ENCODE measurements at regions not wholly inside any gene's neighbourhood (a gene's known extent, or its start where the extent isn't known, plus 50 kb on each side); places are given as distances from the start of the nearest gene placed in this dataset.

GRCh38 chr11:122310766-122311165 is 194.8 kb upstream of the BLID start:
- TF ChIP-seq ARNTL (CRISPR knock-in tag; IDR thresholded peaks at IDR 0.05; ENCODE audit: borderline replicate concordance, low read depth) (no peak), TOX (CRISPR knock-in tag; IDR thresholded peaks at IDR 0.05; ENCODE audit: borderline replicate concordance) (no peak), ESRRG (CRISPR knock-in tag; IDR thresholded peaks at IDR 0.05) (no peak), POU6F1 (CRISPR knock-in tag; IDR thresholded peaks at IDR 0.05; ENCODE audit: borderline replicate concordance, low read depth) (no peak), OSR1 (CRISPR knock-in tag; IDR thresholded peaks at IDR 0.05) (no peak)
- no peak for ATAC-seq

- TF ChIP-seq ZNF70 (CRISPR knock-in tag; IDR thresholded peaks at IDR 0.05) (no peak), PPARA (CRISPR knock-in tag; IDR thresholded peaks at IDR 0.05; ENCODE audit: borderline replicate concordance) (no peak), OSR1 (CRISPR knock-in tag; IDR thresholded peaks at IDR 0.05) (no peak), CREB5 (CRISPR knock-in tag; IDR thresholded peaks at IDR 0.05; ENCODE audit: low read depth) (no peak), CSRNP3 (CRISPR knock-in tag; IDR thresholded peaks at IDR 0.05) (no peak), ARNTL (CRISPR knock-in tag; IDR thresholded peaks at IDR 0.05; ENCODE audit: borderline replicate concordance, low read depth) (no peak), TOX (CRISPR knock-in tag; IDR thresholded peaks at IDR 0.05; ENCODE audit: borderline replicate concordance) (no peak), BACH2 (CRISPR knock-in tag; IDR thresholded peaks at IDR 0.05; ENCODE audit: borderline replicate concordance) (no peak), TSHZ2 (CRISPR knock-in tag; IDR thresholded peaks at IDR 0.05) (no peak), CSDC2 (CRISPR knock-in tag; IDR thresholded peaks at IDR 0.05) (no peak), ZNF565 (CRISPR knock-in tag; conservative IDR thresholded peaks at IDR 0.05; ENCODE audit: low read depth) (no peak), ZFP3 (CRISPR knock-in tag; IDR thresholded peaks at IDR 0.05) (no peak), PATZ1 (CRISPR knock-in tag; IDR thresholded peaks at IDR 0.05; ENCODE audit: borderline replicate concordance) (no peak)
- ATAC-seq = no peak
Observed at GRCh38 chr11:122309262-122309925, 193.4 kb upstream of the BLID start.

- ATAC-seq = no peak
- TF ChIP-seq ZFP30 (CRISPR knock-in tag; IDR thresholded peaks at IDR 0.05) (no peak), CSRNP3 (CRISPR knock-in tag; IDR thresholded peaks at IDR 0.05) (no peak), POU6F1 (CRISPR knock-in tag; IDR thresholded peaks at IDR 0.05; ENCODE audit: borderline replicate concordance, low read depth) (no peak), RARB (CRISPR knock-in tag; IDR thresholded peaks at IDR 0.05) (no peak)
Observed at GRCh38 chr11:122308226-122308625, 192.2 kb upstream of the BLID start.

All from SK-N-SH treated with all-trans-retinoic acid at 6 μM for 48 hours (cell line).